NCI-H69 (cell line): ENCODE measurements at regions not wholly inside any gene's neighbourhood (a gene's known extent, or its start where the extent isn't known, plus 50 kb on each side); places are given as distances from the start of the nearest gene placed in this dataset.

ENCODE experiments used
- DNase-seq: peaks from one replicate; lab custom pipeline; 2025; lab: John Stamatoyannopoulos, UW

DNA sequence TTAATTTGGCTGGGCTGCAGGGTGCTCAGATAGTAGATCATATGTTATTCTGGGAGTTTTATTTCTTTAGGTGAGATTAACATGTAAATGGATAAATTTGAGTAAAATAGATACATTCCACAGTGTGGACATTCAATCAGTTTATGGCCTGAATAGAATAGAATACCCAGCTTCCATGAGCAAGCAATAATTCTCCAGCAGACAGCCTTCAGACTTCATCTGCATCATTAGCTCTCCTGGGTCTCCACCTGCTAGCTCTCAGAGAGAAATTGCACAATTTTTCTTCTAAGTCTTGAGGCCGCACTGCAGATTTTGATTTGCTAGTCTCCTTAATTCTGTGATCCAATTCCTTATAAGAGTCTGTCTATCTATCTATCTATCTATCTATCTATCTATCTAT lies 420.3 kb upstream of the BOD1L1 start:
- DNase-seq = no peak

DNA sequence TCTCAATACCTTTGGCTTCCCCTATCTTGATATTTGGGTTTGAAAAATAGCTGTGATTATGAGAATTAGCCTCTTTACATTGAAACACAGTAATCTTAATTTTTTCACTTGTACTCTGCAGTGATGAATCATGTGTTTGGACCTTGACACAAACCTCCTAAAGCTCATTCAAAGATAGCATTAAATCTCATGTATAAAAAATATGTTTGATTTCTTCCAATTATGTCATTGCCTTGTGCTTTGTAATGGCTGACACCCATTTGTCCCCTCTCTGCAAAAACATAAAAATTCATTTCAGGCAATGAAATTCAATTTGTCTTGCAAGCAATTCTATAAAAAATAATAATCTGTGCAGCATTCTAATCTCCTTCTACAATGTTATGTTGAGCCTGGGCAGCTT lies 422.4 kb upstream of the BOD1L1 start:
- no peak for DNase-seq

DNA sequence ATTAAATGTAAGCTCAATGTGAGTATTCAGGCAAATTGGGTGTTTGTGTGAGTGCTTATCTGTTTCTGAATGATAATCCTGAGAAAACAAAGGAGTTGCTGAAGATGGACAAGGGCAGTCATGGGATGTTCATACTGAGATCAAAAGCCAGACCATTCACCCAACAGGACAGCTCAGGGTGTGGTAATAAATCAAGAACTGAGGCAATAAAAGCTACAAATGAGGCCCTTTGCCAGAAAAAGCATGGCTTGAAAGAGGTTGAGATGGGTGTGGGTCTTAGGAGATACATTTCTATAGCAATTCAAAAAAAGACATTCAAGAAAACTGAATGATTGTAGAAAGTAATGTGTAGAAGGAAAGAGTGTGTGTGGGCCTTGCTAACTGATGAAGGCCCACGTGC lies 425.8 kb upstream of the BOD1L1 start:
- DNase-seq = no peak

- DNase-seq = no peak
These were observed 426.9 kb upstream of the BOD1L1 start for GRCh38 chr4:14054391-14054790.

DNA sequence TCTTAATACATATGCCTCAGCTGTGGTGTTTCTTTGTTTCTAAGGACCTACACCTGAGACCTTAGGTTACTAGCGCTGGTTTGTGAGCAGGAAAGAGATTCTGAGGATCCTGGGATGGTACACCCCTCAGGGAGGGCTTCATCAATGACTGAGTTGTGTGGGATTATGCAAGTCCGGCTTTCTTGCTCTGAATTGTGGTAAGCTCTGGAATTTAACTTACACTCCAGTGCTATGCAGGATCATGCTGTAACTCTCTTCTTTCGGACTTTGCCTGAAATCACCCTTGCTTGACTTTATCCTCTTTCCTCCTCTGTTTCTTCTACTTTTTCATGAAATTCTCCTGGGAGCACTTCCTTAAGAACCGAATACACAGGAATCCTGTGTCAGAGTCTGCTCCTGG lies 431.5 kb upstream of the BOD1L1 start:
- no peak for DNase-seq

GRCh38 chr4:14064984-14065383 lies 437.5 kb upstream of the BOD1L1 start:
- no peak for DNase-seq

DNA sequence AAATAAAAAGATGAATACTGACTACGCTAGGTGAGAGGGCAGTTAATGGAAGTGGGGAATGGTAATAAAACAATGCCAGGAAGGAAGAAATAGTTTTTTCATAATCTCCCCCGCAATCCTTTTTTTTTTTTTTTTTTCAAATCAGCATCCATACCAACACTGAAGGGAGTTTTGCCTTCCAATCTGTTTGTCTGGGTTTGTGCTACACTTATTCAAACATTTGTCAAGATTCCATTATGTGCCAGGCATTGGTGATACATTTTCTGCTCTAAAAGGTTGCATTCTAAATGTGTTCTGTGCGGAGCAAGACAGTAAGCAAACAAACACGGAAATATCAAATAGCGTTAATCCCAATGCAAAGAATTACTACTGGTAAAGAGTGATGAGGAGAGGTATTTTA lies 437.9 kb upstream of the BOD1L1 start:
- DNase-seq = no peak

DNA sequence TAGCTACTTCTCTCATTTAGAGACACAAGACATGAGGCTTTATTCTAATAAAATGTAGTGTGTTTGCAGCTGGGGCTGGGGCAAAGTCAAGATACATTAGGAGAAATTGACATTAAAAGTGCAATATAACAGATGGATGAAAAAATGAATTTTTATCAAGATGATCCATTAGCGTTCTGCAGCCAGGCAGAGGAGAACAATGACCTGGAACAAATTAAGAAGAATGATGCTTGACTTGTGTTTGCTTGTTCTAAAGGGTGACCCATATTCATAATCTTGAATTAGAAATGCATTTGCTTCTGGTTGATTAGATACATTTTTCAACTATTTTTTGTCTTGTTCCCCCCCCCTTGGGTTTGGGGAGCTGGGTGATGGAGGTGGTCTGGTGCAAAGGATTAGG lies 439.5 kb upstream of the BOD1L1 start:
- no peak for DNase-seq

GRCh38 chr4:14069886-14070285 lies 442.4 kb upstream of the BOD1L1 start:
- DNase-seq = no peak

- DNase-seq = no peak
These were observed 442.9 kb upstream of the BOD1L1 start for GRCh38 chr4:14070289-14070880.

DNA sequence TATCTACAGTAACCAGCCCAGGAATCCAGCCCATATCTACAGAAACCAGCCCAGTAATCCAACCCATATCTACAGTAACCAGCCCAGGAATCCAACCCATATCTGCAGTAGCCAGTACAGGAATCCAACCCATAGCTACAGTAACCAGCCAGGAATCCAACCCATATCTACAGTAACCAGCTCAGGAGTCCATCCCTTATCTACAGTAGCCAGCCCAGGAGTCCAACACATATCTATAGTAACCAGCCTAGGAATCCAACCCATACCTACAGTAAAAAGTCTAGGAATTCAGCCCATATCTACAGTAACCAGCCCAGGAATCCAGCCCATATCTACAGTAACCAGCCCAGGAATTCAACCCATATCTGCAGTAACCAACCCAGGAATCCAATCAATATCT lies 445.0 kb upstream of the BOD1L1 start:
- no peak for DNase-seq

GRCh38 chr4:14076776-14077175 lies 449.3 kb upstream of the BOD1L1 start:
- DNase-seq = no peak

- DNase-seq = no peak
These were observed 450.8 kb upstream of the BOD1L1 start for GRCh38 chr4:14078326-14078725.

GRCh38 chr4:14079601-14080000 lies 452.1 kb upstream of the BOD1L1 start:
- no peak for DNase-seq

DNA sequence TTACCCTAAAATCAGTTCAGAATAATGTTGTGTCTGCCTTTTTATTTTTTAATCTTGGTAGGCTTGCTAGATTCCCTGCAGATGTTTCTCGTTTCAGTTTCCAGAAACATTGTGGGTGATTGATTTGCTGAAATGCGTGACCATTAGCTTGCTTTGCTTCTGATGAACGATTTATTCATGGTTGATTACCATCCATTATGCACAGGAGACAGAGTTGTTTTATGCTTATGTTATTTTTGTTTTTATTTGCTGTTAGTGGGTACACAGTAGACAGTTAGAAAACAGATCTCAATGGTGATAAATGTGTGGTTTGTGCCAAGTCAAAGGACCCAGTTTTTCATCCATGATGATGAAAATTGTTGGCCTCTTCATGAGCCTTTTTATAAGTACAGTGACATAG lies 455.6 kb upstream of the BOD1L1 start:
- DNase-seq = no peak

GRCh38 chr4:14084598-14084997 lies 457.1 kb upstream of the BOD1L1 start:
- no peak for DNase-seq

- DNase-seq = no peak
These were observed 459.9 kb upstream of the BOD1L1 start for GRCh38 chr4:14087459-14087858.

DNA sequence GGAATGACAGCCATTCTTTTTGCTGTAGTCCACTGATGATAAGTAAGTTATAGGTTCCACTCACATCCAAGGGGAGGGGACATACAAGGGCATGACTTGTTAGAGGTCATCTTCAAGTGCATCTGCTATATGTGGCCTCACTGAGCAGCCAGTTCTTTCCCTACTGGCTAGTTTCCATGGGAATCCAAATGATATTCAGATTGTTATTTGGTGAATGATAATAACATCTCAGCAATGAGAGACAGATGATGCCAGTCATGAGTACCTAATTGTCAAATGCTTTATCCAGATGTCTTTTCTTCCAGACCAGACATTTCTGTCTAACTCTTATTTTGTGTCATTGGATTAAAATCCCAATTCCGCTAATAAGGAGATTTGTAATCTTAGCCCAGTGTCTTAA lies 460.4 kb upstream of the BOD1L1 start:
- DNase-seq = no peak

DNA sequence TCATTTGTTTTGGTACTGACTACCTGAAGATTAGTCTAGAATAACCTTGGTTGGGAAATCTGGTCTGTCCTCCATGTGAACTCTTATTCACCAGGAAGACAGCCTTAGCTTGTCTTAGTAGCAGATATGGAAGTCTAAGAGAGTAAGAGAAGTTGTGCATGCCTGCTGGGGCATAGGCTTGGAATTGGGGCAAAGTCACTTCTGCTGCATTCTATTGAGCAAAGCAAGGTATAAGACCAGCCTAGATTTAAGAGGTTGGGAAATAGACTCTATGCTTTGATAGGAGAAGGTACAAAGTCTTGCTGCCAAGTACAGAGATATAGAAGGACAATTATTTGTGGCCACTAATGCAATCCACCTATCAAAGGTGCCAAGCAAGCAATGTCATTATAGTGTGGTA lies 464.0 kb upstream of the BOD1L1 start:
- DNase-seq = no peak

DNA sequence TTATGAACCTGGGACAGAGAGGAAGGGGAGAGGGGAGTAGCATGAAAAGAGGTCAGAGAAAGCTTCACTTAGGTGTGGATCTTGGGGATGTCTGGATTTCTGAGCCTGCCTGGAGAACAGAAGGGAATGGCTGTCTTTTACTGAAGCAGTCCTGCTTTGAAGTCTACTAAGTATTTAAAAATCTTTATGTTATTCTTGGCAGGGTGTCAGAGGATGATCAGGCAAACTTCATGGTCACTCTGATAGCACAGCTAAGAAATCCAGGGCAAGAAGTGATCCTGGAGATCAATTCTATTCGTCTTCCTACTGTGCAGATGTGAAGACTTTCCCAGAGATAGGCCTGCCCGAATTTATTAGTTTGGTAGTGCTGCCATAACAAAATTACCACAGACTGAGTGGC lies 464.4 kb upstream of the BOD1L1 start:
- DNase-seq = no peak

GRCh38 chr4:14092741-14093140 lies 465.2 kb upstream of the BOD1L1 start:
- no peak for DNase-seq

DNA sequence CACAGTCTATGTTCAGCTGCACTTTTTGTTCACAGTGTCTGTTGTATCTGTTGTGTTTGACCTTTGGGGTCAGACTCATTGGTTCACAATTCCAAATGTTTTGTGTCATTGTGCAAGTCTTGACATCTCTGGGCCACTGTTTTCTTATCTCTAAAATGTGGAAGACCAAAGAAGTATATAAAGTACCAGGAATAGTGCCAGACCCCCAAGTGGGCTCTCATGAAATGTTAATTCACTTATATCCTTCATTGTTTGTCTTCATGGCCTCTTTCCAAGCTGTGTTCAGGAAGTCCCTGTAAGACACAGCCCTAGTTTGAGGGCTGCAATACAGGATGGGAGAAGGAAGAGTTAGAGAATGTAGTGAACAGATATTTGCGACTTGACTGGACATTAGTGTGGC lies 468.3 kb upstream of the BOD1L1 start:
- DNase-seq = no peak

GRCh38 chr4:14096396-14096965 lies 469.0 kb upstream of the BOD1L1 start:
- DNase-seq = no peak

- no peak for DNase-seq
These were observed 472.8 kb upstream of the BOD1L1 start for GRCh38 chr4:14100349-14100748.

GRCh38 chr4:14110407-14110806 lies 482.9 kb upstream of the BOD1L1 start:
- no peak for DNase-seq
